GM18505 (cell line): ENCODE measurements at regions not wholly inside any gene's neighbourhood (a gene's known extent, or its start where the extent isn't known, plus 50 kb on each side); places are given as distances from the start of the nearest gene placed in this dataset.

Source experiments
- ATAC-seq: cut with Tn5 transposase; IDR thresholded peaks from one replicate; pipeline ENCODE4 v1.9.1; 2021; ENCODE audit not compliant: unreplicated experiment
- POLR2A ChIP-seq: IDR thresholded peaks from 4 replicates; pipeline ENCODE4 v1.6.1; 2011; ENCODE audit warnings: borderline replicate concordance; ENCODE audit not compliant: insufficient read depth, insufficient read length; ENCODE audit errors: extremely low read depth

- no peak for TF ChIP-seq POLR2A
- ATAC-seq: no peak
These were observed 417.0 kb upstream of the PSMD7 start for GRCh38 chr16:73879621-73880020.

DNA sequence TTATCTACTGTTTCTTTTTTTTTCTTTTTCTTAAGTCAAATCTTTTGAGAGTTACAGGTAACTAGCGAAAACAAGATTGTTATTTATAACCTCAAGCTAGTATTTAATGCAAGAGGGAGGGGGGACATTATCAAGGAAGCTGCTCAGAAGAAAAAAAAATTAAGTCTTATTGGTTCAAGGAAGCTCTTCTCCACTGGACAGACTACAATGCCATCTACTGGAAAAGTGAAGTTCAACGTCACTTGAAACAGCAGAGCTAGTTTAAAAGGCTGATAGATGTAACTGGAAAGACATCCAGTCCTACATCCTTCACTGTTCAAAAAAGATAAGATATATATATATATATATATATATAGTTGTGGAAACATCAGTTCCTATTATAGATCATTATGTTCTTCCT is 418.0 kb upstream of the PSMD7 start:
- TF ChIP-seq POLR2A: no peak
- ATAC-seq: no peak

- no peak for ATAC-seq
These were observed 419.5 kb upstream of the PSMD7 start for GRCh38 chr16:73877150-73877549.

DNA sequence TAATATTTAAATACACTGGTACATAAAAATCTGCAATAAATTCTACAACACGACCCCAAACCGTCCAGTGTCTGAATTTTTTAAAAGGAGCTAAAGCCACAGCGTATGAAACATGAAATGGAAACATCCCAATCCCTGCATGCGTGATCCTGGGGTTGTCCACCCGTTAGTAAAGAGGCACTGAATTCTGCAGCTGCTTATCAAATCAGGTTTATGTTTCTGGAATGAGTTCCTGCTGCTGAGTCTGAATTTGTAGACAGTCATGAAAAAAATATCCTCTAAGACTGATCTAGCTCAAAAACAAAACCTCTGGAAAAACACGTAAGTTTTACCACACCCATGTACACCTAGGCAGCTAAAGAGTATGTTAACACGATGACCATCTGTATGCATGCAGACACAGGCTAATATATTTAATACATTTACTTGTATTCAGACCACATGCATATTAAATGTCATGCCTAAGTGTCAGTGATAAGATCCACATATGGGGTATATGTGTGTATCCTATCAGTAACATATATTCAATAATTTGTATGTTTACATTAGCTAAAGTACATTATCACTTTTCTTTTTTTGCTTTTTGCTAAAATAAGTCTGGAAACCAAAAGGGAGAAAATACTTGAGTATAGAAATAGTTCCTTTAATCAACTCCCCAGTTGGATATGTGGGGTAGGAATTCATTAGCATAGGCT is 420.5 kb upstream of the PSMD7 start:
- ATAC-seq: no peak

More at GRCh38 chr16:73877150-73877549, 419.5 kb upstream of the PSMD7 start:
- TF ChIP-seq POLR2A: no peak

DNA sequence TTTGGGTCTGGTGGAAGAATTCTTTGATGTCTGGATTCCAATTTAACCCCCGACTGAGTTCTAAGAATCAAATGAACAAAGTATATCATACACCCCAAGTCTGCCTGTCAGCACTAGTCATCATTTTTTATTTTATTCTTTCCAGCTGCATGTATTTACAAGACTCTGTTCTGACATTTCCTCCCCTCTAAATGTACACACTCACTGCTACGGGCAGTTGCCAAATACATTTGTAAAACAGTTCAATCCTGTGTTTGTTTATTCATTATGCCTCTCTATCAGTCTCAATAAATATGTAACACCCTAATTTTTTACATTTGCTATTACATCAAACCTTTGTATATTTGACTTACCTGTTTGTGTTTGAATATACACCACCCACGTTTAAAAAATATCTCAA is 422.3 kb upstream of the PSMD7 start:
- TF ChIP-seq POLR2A: no peak
- ATAC-seq: no peak

More for the DNA sequence above, 420.5 kb upstream of the PSMD7 start:
- TF ChIP-seq POLR2A: no peak

- no peak for ATAC-seq
- TF ChIP-seq POLR2A: no peak
These were observed 423.0 kb upstream of the PSMD7 start for GRCh38 chr16:73873643-73874042.

DNA sequence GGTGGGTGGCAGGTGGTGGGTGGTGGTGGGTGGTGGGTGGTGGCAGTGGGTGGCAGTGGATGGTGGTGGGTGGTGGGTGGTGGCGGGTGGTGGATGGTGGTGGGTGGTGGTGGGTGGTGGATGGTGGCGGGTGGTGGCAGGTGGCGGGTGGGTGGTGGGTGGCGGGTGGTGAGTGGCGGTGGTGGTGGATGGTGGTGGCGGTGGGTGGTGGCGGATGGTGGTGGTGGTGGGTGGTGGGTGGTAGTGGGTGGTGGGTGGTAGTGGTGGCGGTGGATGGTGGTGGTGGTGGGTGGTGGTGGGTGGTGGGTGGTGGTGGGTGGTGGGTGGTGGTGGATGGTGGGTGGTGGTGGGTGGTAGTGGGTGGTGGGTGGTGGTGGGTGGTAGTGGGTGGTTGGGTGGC is 423.8 kb upstream of the PSMD7 start:
- ATAC-seq: no peak
- no peak for TF ChIP-seq POLR2A

DNA sequence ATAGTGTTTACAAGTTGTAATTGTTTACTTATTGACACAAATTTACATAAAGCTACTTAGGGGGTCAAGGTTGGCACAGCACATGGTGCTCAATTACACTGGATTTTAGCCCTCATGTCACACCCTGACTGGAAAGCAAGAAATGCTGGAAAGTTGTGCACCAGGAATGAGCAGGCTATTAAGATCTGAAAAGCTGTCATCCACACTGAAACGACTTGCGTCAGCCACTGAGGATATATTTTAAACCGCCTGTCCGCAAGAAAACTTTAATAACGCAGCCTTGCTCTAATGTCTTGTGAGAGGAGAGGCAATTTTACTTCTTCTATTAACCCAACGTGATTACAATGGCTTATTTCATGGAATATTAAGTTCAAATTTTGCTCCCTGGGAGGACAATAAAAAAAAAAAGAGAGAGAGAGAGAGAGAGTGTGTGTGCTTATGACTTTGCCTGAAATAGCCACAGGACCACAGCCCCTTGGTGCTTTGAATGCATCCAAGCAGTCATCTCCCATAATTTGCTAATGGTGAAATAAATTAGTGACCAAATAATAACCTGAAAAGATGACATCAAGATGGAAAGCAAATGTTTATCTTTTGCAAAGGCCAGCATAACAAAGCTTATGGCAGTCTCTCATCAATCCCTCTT is 425.4 kb upstream of the PSMD7 start:
- TF ChIP-seq POLR2A: no peak

GRCh38 chr16:73869126-73869525 is 427.5 kb upstream of the PSMD7 start:
- ATAC-seq: no peak
- no peak for TF ChIP-seq POLR2A

More for the DNA sequence above, 425.4 kb upstream of the PSMD7 start:
- no peak for ATAC-seq

GRCh38 chr16:73864868-73865267 is 431.7 kb upstream of the PSMD7 start:
- ATAC-seq: no peak
- TF ChIP-seq POLR2A: no peak

DNA sequence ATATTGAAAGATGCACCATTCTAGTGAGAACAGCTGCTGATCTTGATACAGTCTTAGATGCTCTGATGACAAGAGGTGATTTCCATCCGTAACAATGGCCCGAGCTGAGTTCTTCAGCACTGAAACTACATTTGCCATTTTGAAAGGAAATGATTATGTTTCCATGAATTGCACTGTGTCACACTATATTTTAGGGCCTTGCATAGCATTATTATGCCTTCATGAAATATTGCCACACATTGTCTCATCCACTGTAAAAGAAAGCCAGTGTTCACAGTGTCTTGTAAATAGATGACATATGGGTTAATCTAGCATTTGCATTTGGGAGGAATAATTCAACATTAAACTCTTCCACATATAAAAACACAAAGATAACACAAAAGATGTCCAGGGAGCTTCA is 438.3 kb upstream of the PSMD7 start:
- no peak for ATAC-seq
- no peak for TF ChIP-seq POLR2A

- ATAC-seq: no peak
- TF ChIP-seq POLR2A: no peak
These were observed 442.6 kb upstream of the PSMD7 start for GRCh38 chr16:73853968-73854367.

GRCh38 chr16:73852561-73852960 is 444.1 kb upstream of the PSMD7 start:
- ATAC-seq: no peak
- TF ChIP-seq POLR2A: no peak

GRCh38 chr16:73848993-73849392 is 447.6 kb upstream of the PSMD7 start:
- ATAC-seq: no peak
- no peak for TF ChIP-seq POLR2A
